ENCODE measurements at regions not wholly inside any gene's neighbourhood (a gene's known extent, or its start where the extent isn't known, plus 50 kb on each side); places are given as distances from the start of the nearest gene placed in this dataset.

DNA sequence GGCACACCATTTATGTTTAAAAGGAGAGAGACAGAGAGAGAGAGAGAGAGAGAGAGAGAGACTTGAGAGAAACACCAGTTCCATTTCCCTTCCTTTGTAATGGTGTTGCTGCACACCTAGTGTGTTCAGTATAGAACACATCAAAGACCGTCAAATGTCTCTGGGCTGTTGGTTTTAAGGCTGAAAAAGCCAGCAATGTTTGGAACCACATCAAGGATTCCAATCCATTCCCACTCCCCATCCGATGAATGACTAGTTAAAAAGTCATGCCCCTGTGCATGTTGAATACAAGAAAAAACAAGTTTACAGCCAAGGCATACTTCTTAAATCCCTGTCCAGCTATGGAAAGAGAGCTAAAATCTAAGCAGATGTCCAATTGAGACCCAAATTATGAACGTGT is 83.0 kb upstream of the IFNE start:
- no peak for DNase-seq

GRCh38 chr9:21567926-21568325 is 85.8 kb upstream of the IFNE start:
- DNase-seq = no peak

DNA sequence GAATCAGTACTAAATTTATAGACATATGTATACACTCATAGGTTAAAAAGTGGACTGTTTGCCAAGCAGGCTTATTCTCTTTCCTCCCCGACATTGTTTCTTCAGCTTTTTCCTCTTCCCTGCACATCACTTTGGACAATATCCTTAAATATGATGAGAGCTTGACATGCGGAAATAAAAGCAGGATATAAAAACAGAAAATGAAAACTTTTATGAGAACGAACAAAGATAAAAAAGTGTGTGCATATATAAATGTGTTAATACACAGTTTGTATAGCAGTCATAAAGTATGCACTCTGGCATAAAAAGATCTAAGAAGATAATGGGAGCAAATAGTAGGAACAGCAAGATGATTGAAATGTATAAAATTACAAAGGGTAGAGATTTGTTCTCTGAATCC is 86.4 kb upstream of the IFNE start:
- DNase-seq = no peak

DNA sequence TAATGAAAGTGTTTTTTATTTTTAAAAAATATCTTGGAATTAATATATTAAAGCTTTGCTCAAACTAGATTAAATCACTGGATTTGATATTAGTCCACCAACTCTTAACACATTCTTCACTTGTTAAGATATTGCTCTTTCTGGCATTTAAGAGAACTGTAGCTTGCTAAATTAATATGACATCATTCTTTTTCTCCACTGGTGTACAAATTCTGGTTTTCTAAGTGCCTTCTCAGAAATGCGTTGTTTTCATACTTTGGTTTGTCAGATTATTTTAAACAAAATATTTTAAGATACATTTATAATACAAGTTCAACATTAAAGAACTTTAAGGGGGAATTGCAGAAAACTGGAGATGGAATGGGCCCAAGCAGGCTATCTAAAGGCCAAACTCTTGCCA is 87.6 kb upstream of the IFNE start:
- DNase-seq = no peak

- DNase-seq = no peak
Observed at GRCh38 chr9:21570643-21571275, 88.6 kb upstream of the IFNE start.

GRCh38 chr9:21574261-21574660 is 92.1 kb upstream of the IFNE start:
- no peak for DNase-seq

DNA sequence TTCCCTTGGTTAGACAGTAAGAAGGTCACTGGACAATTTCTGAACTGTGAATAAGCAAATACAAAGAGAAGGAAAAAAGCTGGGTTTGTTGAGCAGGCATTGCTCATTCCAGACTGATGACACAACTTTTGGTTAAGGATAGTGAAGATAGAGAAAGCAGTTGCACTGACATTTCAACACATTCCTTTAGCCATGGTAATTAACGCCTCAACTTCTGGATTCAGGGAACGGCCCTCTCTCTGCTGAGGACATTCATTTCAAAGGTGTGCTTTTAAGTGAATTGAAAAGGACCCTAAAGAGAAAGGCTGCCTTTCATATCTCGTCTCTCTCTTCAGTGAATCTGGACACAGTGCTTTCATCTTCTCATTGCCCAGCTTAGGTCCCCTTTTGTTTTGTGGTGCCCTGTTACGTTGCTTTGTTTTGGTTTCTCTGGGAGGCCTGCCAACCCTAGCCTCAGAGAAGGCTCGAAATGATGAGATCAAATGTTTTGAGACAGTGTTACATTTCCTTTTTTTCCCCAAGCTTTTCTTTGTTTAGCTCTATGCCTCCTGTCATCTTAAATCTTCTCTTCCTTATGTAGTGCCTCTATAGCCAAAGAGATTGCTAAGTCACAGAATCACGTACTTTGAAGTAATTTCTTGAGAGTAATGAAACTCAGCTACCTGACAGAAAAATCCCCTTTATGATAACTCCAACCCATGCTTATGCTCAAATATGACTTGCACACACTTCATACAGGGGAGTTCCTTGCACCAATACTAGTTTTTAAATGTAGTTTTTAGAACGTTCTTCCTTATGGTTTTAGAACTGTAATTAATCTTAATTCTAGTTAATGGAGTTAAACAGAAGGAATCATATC is 94.4 kb upstream of the IFNE start:
- DNase-seq = peak; percentile 71

- no peak for DNase-seq
Observed at GRCh38 chr9:21579247-21579671, 97.1 kb upstream of the IFNE start.

DNA sequence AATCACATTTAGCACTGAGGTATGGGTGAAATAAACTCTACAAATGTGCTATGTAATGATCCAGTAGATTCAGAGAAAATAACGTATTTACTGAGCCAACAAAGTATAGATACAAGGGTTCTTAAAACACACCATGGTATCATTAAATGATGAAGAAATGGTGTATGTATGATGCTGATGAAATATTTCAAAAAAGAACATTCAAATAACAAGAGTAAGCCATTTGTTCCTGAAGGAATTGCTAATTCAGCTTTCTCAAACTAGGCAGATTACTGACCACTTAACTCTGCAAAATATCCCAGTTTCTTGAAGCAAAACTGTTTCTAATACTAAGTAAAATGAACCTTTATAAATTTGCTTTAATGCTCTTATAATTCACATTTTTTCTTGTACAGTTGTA is 97.6 kb upstream of the IFNE start:
- DNase-seq = no peak

DNA sequence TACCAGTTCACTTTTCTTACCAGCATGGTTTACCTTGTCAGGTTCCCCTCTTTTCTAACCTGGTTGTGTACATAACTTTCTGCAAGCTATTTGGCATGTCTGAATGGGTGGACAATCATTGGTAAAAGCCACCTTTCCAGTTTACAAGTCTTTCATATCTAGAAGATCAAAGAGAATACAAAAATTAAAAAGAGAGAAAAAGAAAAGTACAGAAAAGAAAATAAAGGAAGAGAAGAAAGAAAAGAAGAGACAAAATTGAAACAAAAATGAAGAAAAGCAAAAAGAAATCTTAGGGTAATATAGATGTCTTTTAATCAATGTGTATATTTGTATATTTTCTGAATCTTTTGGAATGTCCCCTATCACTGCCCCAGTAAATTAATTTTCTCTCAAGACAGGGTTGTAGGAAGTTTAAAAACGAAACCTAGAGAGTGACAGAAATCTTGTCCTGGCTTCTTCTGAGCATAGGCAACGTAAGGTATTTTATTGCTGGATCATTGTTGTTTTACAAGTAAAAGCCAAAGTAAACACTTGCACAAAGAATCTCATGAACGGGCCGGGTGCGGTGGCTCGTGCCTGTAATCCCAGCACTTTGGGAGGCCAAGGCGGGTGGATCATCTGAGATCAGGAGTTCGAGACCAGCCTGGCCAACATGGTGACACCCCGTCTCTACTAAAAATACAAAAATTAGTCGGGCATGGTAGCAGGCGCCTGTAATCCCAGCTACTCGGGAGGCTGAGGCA is 98.7 kb upstream of the IFNE start:
- no peak for DNase-seq

- DNase-seq = no peak
Observed at GRCh38 chr9:21583628-21584377, 101.7 kb upstream of the IFNE start.

DNA sequence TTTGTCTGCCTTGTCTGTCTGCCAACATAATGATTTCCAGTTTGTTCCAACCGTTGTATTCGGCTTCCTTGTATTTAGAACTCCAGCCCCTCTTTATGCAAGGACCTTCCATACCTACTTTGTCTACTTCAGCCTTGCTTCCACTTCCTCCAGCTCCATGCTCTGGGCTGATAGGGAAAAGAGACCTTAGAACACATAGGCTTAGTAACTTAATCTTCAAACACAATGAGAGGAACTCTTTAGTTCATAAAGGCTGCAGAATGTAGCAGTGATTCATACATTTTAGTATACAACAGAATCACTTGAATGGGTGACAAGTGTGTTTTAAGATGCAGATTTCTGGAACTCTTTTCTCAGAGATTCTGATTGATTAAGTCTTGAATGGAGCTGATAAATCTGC is 102.8 kb upstream of the IFNE start:
- DNase-seq = no peak

DNA sequence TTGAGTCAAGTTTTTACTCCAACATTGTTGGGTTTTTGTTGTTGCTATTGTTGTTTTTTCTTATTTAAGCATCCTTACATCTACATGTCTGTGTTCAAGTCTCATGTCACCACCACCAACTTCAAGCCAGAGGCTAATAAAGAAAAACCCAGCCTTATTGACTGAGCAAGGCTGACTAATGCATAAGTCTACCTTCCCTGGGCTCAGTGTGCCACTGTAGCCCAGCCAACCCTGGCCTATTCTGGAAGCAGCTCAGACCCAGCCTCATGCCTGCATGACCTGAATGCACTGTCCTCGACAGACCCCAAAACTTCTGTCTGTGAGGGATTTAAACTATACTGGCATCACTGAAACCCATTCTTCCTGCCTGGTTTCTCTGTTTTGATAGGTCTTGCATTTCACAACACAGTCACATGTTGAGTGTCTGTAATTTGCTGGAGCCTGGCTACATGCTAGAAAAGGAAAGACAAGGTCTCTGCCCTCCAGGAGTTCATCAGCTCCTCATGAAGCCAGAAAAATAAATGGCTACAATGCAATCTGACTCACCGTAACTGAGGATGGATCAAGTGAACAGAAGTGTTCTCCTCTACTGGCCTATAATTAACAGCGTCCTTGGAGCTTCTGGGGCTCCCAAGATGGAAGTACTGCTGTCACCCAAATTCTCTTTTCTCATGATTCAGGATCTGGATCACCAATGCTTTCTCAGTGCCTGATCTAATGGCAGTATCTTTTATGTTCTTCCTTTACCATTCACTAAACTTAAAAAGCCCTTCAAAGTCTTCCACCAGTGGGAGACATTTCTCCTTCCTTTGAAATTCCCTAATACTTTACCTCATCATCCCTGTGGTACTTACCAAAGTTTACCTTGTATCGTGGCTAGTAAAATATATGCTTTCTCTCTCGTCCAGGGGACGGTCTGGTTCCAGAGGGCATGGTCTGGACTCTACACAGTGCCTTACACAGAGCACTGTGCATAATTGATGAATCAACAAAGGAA is 103.9 kb upstream of the IFNE start:
- no peak for DNase-seq

DNA sequence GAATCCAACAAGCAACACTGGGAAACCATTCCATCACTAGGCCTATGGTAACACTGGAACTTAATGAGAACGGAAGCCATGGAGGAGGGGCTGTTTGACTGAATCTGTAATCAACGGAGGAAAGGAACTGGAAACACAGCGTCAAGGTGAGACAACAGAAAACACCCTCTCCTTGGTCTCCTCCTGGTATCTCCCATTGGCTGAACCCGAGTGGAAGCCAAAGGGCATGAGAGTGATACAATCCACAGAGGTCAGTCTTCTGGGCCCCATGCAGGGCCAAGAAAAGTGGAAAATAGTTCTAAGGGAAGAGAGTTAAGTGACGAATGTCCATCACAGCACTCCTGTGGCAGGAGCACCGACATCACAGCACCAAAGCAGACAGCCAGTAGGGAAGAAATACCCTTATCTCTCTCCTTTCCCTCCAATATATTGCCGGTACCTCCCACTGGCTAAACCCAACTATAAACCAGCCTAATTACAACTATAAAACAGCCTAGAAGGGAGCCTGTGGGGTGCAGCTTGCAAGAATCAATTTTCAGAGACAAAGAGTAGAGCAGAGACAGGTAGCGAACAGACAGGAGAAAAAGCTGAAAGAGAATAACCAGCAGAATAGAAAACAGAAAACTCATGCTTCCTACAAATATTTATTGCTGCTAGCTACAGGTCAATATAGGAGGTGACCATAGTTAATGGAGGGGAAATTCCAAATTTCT is 107.4 kb upstream of the IFNE start:
- DNase-seq = no peak

DNA sequence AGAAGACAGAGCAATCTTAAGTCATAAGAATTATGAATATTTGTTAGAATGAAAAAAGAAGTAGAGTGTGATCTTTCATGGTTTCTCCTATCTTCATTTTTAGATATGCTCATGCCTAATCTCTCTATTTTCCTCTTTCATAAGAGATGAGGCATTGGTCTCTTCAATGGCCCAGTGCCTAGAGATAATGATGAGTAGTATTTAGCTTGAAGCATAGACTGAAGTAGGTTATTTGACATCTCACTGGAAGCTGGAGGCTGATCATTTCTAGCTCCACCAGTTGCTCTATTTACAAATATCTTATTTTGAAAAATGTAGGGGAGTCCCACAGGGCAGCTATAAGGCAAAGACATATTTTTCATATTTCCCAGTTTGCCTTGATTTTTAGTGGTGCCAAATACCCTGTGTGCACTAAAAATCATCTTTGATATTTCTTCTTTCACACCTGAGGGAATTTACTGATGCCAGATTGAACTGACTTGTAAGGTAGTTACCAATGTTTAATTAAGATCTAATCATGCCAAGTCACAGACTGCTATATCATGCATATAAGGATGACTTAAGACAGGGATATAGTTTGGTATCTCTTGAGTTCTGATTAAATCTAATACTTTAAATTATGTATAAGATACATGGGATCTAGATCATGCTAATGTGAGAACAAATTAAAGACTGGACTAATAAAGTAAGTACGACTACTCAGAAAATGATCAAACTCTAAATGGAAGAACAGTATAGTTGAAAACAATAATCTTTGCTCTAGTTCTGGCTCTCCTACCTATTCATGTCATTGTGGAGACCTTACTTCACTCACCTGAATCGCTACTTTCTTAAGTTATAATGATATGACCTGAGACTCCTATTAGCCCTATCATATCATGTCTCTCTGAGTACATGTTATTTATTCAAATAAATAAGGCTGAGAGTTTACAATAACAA is 108.2 kb upstream of the IFNE start:
- DNase-seq = no peak

- DNase-seq = peak; percentile 89
Observed at GRCh38 chr9:21591221-21592062, 109.3 kb upstream of the IFNE start.

GRCh38 chr9:21592063-21592338 is 109.9 kb upstream of the IFNE start:
- no peak for DNase-seq

DNA sequence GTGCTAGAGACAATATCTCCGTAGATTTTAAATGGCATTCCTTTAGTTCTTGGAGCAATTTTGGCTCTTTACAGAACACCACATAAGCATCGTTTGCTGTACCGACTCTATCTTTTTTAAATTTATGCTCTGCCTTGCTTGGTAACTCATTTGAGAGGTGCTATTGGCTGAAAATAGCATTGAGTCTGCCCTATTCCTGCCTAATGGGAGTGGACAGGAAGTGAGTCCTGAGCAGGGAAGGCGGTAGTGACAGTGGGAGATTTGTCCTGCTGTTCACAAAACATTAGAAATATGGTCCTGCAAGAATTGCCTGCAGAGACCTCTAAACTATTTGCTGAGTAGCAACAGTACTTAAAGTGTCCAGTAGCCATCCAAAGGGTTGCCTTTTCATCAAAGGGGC is 115.2 kb upstream of the IFNE start:
- no peak for DNase-seq

GRCh38 chr9:21598749-21599148 is 116.6 kb upstream of the IFNE start:
- no peak for DNase-seq

All from amniotic stem cell (primary cell).